SJCRH30 (cell line): ENCODE measurements at regions not wholly inside any gene's neighbourhood (a gene's known extent, or its start where the extent isn't known, plus 50 kb on each side); places are given as distances from the start of the nearest gene placed in this dataset.
A peak's percentile ranks its signal among the peaks of the same experiment; 100 is the strongest.

Experiments used
- DNase-seq, 2 experiments: peaks; one replicate each; pipeline ENCODE4 v3.0.0-alpha.2; 2015 to 2020
- H3K27ac ChIP-seq: fragments of 250-450 bp; sonication (Bioruptor Pico); 2 replicates; pipeline ENCODE4 v1.5.1; 2020; ENCODE audit warnings: mild to moderate bottlenecking, moderate library complexity
- H3K27me3 ChIP-seq: fragments of 250-450 bp; sonication (Bioruptor Pico); 2 replicates; pipeline ENCODE4 v1.5.1; 2020; ENCODE audit warnings: mild to moderate bottlenecking, moderate library complexity
- H3K36me3 ChIP-seq: fragments of 250-450 bp; sonication (Bioruptor Pico); 2 replicates; pipeline ENCODE4 v1.5.1; 2020; ENCODE audit warnings: mild to moderate bottlenecking, moderate library complexity
- H3K4me1 ChIP-seq: fragments of 250-450 bp; sonication (Bioruptor Pico); 2 replicates; pipeline ENCODE4 v1.5.1; 2020; ENCODE audit warnings: mild to moderate bottlenecking, moderate library complexity
- H3K4me3 ChIP-seq: fragments of 250-450 bp; sonication (Bioruptor Pico); 2 replicates; pipeline ENCODE4 v1.5.1; 2020; ENCODE audit warnings: mild to moderate bottlenecking, moderate library complexity
- H3K9me3 ChIP-seq: fragments of 250-450 bp; sonication (Bioruptor Pico); replicated peaks from 2 replicates; pipeline ENCODE4 v1.5.1; 2020; ENCODE audit warnings: mild to moderate bottlenecking, moderate library complexity

DNA sequence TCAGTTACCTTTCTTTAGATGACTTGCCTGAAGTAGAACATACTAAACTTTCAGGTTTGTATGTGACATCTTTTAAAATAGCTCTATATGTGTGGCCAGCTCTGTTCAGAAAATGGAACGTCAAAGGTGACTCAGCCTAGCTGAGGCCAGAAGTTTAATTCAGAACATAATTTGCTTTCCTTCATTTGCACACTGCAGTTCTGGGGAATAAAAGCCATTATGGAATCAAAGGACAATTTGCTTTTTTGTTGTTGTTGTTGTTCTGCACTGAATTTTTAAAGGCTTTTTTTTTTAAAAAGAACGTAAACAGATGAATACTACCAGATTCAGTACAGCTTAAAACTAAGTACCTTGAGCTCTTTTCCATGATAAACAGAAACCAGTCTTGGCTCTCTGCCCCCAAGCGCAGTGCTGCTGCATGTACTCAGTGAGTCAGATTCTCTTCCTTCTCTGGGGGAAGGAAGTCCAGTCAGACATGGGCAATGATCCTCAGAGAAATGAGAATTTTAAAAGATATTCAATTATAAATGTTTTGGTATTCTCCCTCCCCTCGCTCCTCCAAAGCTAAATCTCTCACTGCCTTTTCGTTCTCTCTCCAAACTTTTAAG, 644.2 kb downstream of the NOVA1 start:
- Histone ChIP-seq H3K27me3 (no peaks in the 10 kb centered on the region), H3K27ac (no peak overlapping the region), H3K4me1 (no peaks in the 10 kb centered on the region), H3K36me3 (no peaks in the 10 kb centered on the region), H3K4me3 (no peak overlapping the region), H3K9me3 (no peaks in the 10 kb centered on the region)
- DNase-seq, result no peak

- no peak for DNase-seq
- Histone ChIP-seq H3K4me1 (no peaks in the 10 kb centered on the region), H3K27me3 (no peaks in the 10 kb centered on the region), H3K27ac (no peak overlapping the region), H3K4me3 (no peak overlapping the region), H3K36me3 (no peaks in the 10 kb centered on the region), H3K9me3 (no peaks in the 10 kb centered on the region)
These were observed 652.1 kb downstream of the NOVA1 start for GRCh38 chr14:25945746-25946145.

GRCh38 chr14:25944020-25944419, 653.8 kb downstream of the NOVA1 start:
- Histone ChIP-seq H3K36me3 (no peaks in the 10 kb centered on the region), H3K27ac (no peak overlapping the region), H3K9me3 (no peaks in the 10 kb centered on the region), H3K4me3 (no peak overlapping the region), H3K27me3 (no peaks in the 10 kb centered on the region), H3K4me1 (no peaks in the 10 kb centered on the region)
- DNase-seq, result no peak

- no peak for DNase-seq
- no peaks in the 10 kb centered on the region for H3K4me1 ChIP-seq
- H3K36me3 ChIP-seq, result no peaks in the 10 kb centered on the region
These were observed 654.5 kb downstream of the NOVA1 start for GRCh38 chr14:25943329-25943728.

GRCh38 chr14:25942090-25942489, 655.7 kb downstream of the NOVA1 start:
- Histone ChIP-seq H3K4me1 (no peaks in the 10 kb centered on the region), H3K4me3 (no peak overlapping the region), H3K36me3 (no peaks in the 10 kb centered on the region), H3K9me3 (no peaks in the 10 kb centered on the region), H3K27ac (no peak overlapping the region), H3K27me3 (no peaks in the 10 kb centered on the region)
- no peak for DNase-seq

More at GRCh38 chr14:25943329-25943728, 654.5 kb downstream of the NOVA1 start:
- Histone ChIP-seq H3K27ac (no peak overlapping the region), H3K4me3 (no peak overlapping the region), H3K27me3 (no peaks in the 10 kb centered on the region), H3K9me3 (no peaks in the 10 kb centered on the region)

- H3K4me1 ChIP-seq, result no peaks in the 10 kb centered on the region
- DNase-seq, result peak in 1 of 2 experiments; percentile 7
- H3K27ac ChIP-seq, result no peak overlapping the region
- H3K27me3 ChIP-seq, result no peaks in the 10 kb centered on the region
- no peaks in the 10 kb centered on the region for H3K9me3 ChIP-seq
- no peak overlapping the region for H3K4me3 ChIP-seq
- no peaks in the 10 kb centered on the region for H3K36me3 ChIP-seq
These were observed 664.1 kb downstream of the NOVA1 start for GRCh38 chr14:25933731-25934130.

GRCh38 chr14:25929881-25930615, 667.8 kb downstream of the NOVA1 start:
- DNase-seq, result no peak
- no peaks in the 10 kb centered on the region for H3K27me3 ChIP-seq
- H3K4me1 ChIP-seq, result no peaks in the 10 kb centered on the region
- H3K9me3 ChIP-seq, result no peaks in the 10 kb centered on the region
- H3K4me3 ChIP-seq, result no peak overlapping the region
- no peaks in the 10 kb centered on the region for H3K36me3 ChIP-seq
- no peak overlapping the region for H3K27ac ChIP-seq

- H3K27ac ChIP-seq, result no peak overlapping the region
- no peaks in the 10 kb centered on the region for H3K4me1 ChIP-seq
- no peaks in the 10 kb centered on the region for H3K27me3 ChIP-seq
- H3K36me3 ChIP-seq, result no peaks in the 10 kb centered on the region
- no peak overlapping the region for H3K4me3 ChIP-seq
- no peak for DNase-seq
- no peaks in the 10 kb centered on the region for H3K9me3 ChIP-seq
These were observed 686.0 kb downstream of the NOVA1 start for GRCh38 chr14:25911831-25912230.

DNA sequence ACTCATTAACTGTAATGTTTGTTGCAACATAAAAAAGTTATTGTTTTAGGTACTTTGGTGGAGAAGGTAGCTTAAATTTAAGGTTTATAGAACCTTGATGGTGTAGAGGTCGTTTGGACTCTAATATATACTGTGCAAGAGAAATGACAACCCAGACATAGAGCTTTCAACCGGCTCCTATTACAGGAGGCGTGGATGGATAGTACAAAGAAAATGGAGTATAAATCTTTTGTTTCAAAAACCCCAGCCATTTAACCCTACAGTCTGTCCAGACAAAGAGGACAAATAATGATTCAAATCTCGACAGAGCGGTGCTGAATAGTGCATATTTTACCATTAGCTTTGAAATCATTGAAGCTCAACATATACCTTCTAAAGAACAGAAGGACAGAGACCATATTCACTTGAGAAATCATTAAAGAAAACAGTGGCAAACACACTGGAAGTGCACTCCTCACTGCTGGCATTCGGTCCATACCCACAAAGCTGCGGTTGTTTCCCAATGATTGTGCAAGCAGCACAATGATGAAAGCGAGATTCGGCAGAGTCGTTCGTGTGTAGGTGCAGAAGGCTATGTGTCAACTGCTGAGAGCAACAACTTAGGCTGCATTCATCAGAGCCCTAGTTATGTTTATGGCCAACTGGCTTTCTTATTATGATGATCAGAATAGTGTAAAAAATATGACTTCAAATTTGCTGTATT, 688.6 kb downstream of the NOVA1 start:
- H3K36me3 ChIP-seq, result no peaks in the 10 kb centered on the region
- no peaks in the 10 kb centered on the region for H3K4me1 ChIP-seq
- H3K27me3 ChIP-seq, result no peaks in the 10 kb centered on the region
- DNase-seq, result no peak
- H3K4me3 ChIP-seq, result no peak overlapping the region
- no peak overlapping the region for H3K27ac ChIP-seq
- no peaks in the 10 kb centered on the region for H3K9me3 ChIP-seq

- no peaks in the 10 kb centered on the region for H3K9me3 ChIP-seq
- H3K27ac ChIP-seq, result no peak overlapping the region
- H3K4me3 ChIP-seq, result no peak overlapping the region
- no peaks in the 10 kb centered on the region for H3K36me3 ChIP-seq
- DNase-seq, result no peak
- no peaks in the 10 kb centered on the region for H3K4me1 ChIP-seq
- H3K27me3 ChIP-seq, result no peaks in the 10 kb centered on the region
These were observed 689.4 kb downstream of the NOVA1 start for GRCh38 chr14:25908277-25909044.

DNA sequence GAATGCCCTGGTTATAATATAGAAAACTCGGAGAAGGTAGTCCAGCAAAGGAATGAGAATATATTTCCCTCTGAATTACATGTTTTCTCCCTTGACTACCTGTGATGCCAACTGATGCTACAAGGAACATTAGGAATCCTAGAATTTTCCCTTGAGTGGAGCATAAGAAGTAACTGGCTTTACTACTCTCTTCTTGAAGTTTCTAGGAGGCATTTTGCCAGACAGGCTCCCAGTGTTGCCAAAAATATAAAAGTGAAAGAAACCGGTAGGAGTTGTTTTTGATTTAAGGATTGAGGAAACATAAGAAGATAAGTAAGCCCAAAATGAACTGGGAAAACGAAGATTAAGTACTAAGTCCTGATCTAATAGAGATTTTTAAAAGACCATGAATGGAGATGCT, 693.4 kb downstream of the NOVA1 start:
- H3K4me3 ChIP-seq, result no peak overlapping the region
- H3K4me1 ChIP-seq, result no peaks in the 10 kb centered on the region
- H3K36me3 ChIP-seq, result no peaks in the 10 kb centered on the region
- no peaks in the 10 kb centered on the region for H3K9me3 ChIP-seq
- no peaks in the 10 kb centered on the region; the same call in 1 of the 2 replicates for H3K27me3 ChIP-seq
- DNase-seq, result no peak
- H3K27ac ChIP-seq, result no peak overlapping the region

- no peaks in the 10 kb centered on the region for H3K4me1 ChIP-seq
- H3K36me3 ChIP-seq, result no peaks in the 10 kb centered on the region
- H3K27me3 ChIP-seq, result peaks cover 5% of the 10 kb centered on the region; the same call in 1 of the 2 replicates
- H3K4me3 ChIP-seq, result no peak overlapping the region
- DNase-seq, result no peak
- no peak overlapping the region for H3K27ac ChIP-seq
- H3K9me3 ChIP-seq, result no peaks in the 10 kb centered on the region
These were observed 698.6 kb downstream of the NOVA1 start for GRCh38 chr14:25899197-25899596.

GRCh38 chr14:25896777-25897176, 701.1 kb downstream of the NOVA1 start:
- H3K27ac ChIP-seq, result no peak overlapping the region
- H3K4me1 ChIP-seq, result no peaks in the 10 kb centered on the region
- no peaks in the 10 kb centered on the region for H3K36me3 ChIP-seq
- no peak for DNase-seq
- H3K4me3 ChIP-seq, result no peak overlapping the region
- H3K27me3 ChIP-seq, result peaks cover 5% of the 10 kb centered on the region; the same call in 1 of the 2 replicates
- no peaks in the 10 kb centered on the region for H3K9me3 ChIP-seq

GRCh38 chr14:25895740-25896139, 702.1 kb downstream of the NOVA1 start:
- H3K36me3 ChIP-seq, result no peaks in the 10 kb centered on the region
- H3K9me3 ChIP-seq, result no peaks in the 10 kb centered on the region
- H3K27me3 ChIP-seq, result peaks cover 5% of the 10 kb centered on the region; the same call in 1 of the 2 replicates
- no peak overlapping the region for H3K27ac ChIP-seq
- no peak overlapping the region for H3K4me3 ChIP-seq
- DNase-seq, result no peak
- H3K4me1 ChIP-seq, result no peaks in the 10 kb centered on the region
